GM18508 (cell line): ENCODE measurements at regions not wholly inside any gene's neighbourhood (a gene's known extent, or its start where the extent isn't known, plus 50 kb on each side); places are given as distances from the start of the nearest gene placed in this dataset.

Source experiments
- ATAC-seq: cut with Tn5 transposase; IDR thresholded peaks from one replicate; pipeline ENCODE4 v1.9.1; 2021; ENCODE audit warnings: moderate number of reproducible peaks; ENCODE audit not compliant: insufficient read depth, unreplicated experiment

DNA sequence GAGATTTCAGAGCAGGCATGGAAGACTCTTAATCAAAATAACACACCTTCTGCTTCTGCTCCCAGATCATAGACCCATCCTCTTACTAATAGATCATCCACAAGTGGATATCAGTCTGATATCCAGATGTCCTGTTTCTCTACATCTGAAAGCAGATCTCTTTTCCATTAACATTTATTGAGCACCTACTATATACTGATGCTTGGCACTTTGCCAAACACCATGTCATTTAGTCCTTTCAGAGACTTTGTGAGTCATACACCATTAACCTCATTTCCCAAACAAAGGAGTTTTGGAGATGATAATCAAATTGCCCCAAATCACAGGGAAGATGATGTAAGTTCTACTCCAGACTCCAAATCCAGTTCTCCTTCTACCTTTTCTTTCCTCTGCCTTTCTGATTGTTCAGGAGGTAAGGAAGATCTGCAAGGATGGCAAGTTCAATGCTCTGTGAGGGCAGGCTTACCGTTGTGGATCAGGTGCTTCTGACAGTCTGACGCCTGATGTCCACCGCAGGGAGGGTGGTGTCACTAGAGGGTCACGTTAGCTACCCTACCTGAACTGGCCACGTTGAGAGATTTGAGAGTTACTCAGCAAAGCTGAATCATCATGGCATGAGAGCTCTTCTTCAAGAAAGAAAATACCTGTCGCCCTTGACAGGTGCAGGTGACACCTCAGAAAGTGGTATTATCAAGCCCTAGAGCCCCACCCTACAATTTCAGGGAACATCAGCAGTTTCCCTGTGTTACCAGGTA is 269.6 kb upstream of the ZMIZ1 start:
- ATAC-seq = no peak

DNA sequence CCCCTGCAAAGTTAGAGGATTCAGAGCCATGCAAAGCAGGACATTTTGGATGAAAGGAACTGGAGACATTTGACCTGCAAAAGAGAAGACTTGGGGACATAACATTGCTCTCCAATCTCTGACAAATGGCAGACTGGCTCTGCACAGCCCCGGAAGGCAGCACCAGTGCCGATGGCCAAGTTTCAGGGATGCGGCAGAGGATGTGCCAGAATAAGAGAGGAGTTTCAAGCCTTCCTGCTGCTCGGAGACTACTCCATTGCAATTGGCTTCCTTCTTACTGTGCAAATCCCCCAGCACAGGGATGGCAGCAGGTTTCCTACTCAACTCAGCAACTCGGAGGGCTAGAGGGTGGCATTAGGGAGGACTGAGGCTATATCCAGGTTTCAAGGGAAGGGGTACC is 268.8 kb upstream of the ZMIZ1 start:
- no peak for ATAC-seq

DNA sequence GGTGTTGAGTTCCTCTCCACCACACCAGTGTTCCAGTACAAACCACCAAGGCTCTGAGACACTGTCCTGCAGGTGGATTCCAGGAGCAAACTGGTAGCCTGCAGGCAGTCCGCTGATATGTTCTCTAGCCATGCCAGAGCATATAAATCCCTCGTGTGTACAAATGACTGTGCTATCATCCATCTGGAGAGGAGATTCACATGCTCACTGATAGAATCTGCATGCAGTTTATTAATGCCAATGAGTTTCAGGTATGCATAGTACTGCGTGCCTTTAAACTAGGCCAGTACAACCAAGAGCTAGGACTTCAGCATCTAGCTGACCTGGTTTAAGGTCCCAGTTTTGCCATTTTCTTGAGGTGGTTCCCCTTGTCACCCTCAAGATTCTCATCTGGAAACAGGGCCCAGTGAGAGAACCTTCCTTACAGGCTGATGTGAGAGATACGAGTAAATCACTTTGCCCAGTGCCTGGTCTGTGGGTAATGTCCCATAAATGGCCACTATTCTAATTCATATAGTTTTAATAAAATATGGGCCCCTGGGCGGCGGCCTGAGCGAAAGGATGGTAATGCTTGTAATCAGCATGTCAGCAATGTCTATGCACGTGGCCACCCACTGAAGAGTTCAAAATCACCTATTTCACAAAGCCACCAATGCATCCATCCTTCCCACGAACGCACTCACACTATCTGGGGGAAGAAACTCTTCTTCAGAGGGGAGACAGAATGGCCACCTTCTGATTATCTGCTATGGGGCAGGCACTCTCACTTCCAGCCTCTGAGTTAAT is 268.0 kb upstream of the ZMIZ1 start:
- no peak for ATAC-seq

DNA sequence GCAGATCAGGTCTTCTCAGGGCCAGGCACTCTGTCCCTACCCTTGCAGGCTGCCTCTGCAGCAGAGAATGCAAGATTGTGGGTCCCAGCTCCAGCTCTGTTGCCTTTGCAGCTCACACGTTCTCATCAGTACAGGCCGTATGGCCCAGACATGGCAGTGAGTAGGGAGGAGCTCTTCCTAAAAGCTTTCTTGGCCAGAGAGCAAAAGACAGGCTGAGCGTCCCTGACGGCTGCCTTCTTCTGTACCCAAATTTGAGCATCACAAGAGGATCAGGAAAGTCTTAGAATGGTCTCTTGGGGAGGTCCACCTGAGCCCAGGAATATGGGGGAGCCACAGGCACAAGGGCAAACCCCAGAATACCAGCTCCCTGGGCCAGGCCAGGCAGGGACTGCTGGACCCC is 266.3 kb upstream of the ZMIZ1 start:
- no peak for ATAC-seq

DNA sequence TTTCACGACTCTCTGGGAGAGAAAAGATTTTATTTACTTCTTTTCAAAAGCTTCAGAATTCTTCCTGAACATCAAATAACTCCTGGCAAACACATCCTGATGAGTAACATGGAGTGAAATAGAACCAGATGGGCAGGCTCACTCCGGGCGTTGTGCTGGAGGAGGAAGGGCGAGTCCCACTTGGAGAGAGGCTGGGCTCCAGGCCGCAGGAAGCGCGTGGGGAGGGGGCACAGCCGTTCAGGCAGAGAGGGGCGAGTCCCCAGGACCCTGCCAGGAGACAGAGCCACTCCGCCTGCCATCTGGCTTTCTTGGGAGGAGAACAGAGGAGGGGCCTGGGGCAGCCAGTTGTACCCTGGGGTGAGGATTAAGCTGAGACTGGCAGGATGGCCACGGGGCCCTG is 265.9 kb upstream of the ZMIZ1 start:
- no peak for ATAC-seq

DNA sequence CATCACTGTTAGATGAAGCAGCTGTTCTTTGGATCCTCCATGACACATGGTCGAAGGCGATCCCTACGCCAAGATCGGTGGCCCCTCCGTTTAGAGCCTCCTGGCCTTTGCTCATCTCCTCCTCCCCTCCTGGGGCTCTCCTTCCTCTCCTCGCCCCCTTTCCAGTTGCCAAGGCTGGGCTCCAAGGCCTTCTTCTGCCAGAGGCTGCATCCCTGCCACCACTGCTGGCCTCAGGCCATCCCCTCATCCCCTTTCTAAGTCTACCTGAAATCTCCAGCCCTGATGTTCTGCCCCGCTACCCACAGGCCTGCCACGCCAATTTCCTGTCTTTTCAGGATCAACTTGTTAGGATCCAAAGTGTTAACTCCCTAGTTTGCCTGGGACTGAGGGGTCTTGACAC is 265.1 kb upstream of the ZMIZ1 start:
- no peak for ATAC-seq

DNA sequence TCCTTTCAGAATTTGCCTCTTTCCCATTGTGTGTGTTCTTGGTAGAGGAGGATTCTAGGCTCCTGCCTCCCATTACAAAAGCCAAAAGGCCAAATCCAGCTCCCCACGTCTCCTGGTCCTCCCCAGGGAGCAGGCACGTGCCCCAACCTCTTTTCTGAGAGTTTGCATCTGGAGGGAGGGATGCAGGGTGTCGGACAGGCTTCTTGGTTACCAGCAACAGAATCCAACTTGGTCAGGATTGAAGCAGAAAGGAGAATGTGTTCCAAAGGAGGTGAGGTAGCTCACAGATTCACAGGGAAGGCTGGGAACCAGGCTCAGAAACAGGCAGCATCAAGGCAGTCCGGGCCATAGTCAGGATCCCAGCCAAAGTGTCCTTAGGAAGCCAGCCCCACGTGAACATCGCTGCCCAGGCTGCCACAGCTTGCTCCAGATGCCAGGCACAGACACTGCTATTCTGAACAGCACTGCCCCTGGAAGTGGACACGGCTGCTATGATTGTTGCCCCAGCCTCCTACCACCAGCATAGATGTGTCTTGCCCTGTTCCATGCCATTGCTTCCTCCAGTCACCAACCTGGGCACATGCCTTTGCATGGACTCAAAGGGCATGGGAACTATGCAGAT is 264.2 kb upstream of the ZMIZ1 start:
- ATAC-seq = no peak

DNA sequence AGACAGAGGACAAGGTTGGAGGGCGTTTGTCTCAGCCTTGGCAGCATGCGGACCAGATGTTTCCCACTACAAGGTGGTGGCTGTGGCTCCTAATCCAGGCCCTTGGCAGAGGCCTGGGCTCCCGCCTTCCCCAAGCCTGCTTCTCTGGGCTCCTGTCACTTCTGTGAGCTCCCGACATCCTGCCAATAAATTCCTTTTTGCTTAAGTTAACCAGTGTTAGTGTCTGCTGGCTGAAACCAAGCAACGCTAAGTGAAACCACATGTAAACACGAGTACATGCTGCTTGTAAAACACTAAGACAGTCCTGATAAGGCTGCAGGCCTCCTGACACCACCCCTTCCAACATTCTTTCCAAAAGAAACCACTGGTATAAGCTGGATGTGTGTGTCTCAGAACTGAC is 263.6 kb upstream of the ZMIZ1 start:
- no peak for ATAC-seq

DNA sequence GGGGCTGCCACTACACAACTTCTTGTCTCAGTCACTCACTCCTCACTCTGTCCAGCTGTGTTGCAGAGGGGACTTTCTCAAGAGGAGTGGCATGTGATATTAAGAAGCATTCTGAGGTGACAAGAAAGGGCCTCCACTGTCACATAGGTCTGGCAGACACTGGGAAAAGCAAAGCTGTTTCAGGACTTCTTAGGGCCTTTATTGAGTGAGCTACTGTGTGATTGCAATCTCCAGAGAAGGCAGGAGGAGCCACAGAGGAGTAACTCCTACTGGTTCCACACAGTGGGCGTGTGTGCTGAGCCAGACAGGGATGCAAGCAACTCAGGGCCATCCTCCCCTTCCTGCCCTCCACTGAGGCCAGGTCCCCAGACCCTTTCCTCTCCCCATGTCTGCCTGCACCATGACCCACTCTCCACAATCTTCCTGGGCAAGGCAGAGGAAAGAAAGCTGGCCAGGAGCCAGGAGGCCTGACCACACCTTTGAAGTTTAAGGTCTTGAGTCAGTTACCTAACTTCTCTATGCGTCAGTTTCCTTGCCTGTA is 262.0 kb upstream of the ZMIZ1 start:
- no peak for ATAC-seq

DNA sequence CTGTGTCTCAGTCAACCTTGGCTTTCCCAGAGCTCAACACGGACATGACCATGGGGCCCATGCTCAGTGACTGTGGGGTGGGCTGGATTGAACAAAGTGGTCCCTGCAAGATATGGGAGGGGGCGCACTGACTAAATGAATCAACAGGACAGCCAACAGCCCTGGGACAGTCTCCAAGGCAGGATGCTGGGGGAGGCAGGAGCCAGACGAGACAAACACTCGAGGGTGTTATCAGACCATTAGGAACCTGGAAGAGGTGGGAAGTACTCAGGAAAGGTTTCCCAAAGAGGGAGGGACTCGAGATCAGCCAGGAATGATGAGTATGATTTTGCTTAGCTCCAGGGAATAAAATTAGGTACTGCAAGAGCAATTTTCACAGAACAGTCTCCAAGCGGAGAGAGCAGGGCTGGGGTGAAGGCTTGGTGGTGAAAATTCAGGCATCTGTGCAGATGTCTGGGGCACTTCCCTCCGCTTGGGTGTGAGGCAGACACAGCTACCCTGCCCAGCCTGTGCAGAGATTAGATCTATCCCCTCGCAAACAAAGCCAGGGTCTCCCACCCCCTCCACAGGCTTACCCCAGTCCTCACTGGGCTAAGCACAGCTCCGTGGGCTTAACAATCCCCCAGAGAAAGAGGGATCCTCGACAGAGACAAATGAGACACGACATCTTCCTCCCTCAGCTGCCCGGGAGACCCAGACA is 261.1 kb upstream of the ZMIZ1 start:
- no peak for ATAC-seq

DNA sequence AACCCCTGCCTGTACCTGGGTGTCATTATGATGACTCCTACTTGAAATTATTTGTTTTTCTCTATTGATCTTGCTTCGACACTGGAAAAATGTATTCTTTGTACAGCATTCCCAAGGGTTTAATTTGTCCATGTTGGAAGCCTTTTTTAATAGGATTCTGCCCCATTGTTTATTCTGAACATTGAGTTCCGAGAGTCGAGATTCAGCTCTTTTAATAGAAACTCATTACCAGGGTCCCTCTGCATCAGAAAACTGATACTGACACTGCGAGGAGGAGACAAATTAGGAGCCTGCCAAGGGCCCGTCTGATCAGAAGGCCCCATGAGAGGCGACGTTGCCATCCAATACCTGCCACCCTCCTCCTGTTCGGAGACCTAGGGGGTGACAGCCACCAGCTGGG is 260.5 kb upstream of the ZMIZ1 start:
- ATAC-seq = no peak

DNA sequence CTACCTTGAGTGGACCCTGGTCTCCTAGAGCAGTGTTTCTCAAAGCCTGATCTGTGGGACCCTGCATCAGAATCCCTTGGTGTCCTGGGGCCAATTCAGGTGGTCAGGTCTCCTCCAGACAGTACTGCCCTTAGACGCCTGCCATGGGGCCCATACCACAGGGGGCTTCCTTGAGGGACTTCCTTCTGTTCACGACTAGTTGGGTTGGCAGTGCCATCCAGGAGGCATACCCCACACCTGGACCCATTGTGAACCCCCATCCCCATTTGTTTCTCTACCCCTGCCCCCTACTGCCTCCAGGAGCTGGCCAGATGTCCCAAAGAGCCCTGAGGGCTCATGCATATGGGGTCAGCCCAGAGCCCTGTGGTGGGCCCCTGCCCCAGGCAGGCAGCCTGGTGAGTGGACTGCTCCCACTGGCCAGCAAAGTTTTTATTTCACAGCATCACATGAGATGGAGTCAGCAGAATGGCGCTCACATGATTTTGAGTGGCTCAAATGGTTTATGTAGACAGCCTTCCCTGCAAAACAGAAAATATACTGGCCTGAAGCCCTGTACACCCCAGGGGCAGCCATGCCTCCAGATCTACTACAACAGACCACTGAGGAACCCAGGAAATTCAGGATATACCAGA is 259.9 kb upstream of the ZMIZ1 start:
- no peak for ATAC-seq

DNA sequence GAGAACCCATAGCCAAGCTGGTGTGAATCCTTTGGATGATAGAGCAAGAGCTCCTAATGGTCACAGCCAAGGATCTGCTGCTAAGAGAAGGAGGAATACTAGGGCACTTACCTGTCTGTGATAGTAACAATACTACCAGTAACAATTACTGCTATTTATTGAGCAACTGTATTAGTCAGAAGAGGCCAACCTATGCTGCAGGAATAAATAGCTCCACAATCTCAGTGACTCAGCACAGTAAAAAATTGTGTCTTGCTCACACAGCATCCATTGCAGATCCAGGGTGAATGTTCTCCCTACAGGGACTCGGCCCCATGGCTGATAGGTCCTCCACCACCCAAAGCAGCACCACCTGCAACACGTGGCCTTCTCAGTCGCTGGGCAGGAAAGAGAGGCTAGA is 257.6 kb upstream of the ZMIZ1 start:
- ATAC-seq = no peak

DNA sequence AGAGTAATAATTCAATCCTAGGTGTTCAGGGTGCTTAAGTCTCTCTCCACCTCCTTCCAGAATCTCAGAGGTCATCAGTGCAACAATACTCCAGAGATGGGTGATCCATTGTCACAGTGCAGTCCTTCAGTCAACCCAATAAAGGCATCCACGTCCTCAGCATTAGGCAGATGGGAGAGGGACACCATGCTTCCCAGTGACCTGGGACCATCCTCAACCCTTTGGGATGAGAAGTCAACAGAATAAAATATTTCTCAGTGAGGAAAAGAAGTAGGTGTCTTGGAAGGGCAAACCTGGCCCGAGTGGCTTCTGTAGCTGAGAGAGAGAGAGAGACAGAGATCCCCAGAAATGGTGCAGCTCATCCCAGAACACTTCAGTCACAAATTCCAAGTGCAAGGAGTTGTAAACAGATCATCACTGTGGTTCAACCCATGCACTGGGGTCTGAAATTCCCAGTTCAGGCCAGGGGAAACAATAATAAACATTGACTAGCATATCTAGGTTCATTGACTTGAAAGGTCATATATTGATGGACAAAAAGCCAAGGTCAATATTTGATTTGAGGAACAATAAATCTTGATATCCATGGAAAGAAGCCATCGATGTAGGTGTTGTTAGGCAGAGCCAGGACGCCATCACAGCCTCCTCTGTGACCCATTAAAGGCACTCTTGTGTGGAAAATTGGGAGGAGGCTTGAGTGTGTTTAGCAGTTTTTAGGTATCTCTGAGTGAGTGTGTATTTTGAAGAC is 256.0 kb upstream of the ZMIZ1 start:
- ATAC-seq = no peak

DNA sequence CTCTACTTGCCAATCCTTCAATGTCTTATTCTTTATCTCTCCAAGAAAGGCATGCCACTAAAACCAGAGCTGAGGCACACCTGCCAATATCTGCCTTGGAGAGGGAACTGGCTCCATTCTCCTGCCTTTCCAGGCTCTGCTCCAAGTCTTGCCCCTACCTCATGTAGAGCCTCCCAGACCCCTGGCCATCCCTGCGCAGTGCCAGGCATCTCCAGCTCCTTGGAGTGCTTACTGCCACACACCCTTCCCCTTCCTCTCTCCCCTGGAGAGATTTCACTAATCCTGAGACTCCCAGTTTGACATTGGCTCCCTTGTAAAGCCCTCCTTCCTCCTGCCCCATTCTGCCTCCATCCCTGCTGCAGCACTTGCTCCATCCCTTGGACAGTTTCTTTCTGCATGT is 255.2 kb upstream of the ZMIZ1 start:
- no peak for ATAC-seq

DNA sequence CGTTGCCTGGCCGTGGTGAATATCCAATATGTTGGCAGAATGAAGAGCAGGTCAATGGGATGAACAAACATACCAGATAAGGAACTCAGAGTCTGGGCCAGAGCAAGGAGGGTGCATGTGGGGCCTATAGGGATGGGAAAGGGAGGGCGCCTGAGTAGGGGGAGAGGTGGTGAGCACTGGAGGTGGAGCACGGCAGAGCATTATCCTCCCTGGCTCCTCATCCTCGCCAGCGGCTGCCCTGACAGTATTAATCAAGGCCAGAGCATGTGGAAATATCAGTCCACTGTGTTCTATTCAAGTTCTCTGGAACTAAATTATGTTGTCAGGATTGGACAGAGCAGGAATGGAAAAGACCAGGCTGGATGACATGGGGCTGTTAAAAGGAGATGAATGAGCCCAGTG is 254.8 kb upstream of the ZMIZ1 start:
- no peak for ATAC-seq

DNA sequence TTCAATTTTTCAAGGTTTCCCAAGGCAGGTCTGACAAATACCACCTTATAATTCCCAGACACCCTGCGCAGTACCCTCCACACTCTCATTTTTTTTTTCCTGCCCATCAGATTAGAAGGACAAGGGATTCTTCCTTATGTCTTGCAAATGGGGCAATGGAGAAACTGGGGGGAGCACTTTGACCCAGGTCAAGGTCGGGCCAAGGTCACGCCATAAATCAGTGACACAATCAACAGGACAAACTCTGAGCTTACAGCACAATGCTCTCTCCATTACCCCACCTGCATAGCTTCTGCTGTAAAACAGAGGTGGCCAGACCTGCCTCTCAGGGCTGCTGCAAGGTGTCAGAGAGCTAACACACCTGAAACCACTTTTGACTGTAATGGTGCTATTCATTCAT is 254.4 kb upstream of the ZMIZ1 start:
- ATAC-seq = no peak

DNA sequence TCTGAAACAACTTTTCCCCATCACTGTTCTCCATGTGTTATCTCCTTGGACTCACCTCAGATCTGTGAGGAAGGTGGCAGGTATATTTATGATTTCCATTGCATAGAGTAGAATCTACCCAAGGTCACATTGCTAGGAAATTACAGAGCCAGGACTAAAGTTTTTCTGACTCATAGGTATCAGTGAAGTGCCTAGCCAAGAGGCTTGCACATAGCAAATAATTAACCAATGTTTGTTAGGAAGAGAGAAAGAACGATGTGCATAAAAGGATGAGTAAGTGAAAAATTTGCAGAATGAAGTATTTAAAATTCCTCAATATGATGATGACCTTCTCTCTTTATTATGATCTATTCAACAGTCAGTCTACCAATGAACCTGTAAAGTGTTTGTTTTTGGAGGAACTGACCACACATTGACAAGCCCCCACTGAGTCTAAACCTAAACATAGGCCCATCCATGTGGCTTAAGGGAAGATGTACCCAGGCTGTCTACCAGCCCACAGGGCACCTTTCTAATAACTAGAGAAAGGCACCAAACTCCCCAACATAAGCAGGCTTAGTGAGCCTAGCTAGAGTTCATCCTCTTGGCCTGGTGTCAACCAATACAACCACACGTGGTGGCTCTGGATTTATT is 252.9 kb upstream of the ZMIZ1 start:
- no peak for ATAC-seq

DNA sequence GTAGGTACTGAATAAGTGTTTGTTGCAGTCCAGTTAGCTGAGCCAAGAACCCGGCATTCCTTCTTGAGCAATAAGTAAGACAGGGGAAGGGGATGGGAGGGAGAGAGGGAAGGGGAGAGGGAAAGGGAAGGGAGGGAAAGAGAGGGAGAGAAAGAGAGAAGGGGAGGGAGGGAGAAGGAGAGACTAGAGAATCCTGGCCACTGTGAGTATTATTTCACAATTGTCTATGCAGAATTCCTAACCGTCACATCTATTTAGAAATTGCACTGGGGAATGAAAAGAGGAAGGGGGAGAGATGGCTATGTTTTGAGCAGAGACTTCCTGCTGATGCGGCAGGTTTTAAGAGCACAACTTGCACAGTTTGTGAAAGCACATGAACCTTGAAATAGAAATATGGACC is 251.4 kb upstream of the ZMIZ1 start:
- no peak for ATAC-seq
